Transverse colon (tissue), 4 donors: ENCODE measurements at regions not wholly inside any gene's neighbourhood (a gene's known extent, or its start where the extent isn't known, plus 50 kb on each side); places are given as distances from the start of the nearest gene placed in this dataset.
"Not testable (repeated sequence)": the region's sequence is repeated elsewhere in the genome, so short reads cannot be mapped to it uniquely, and the experiment has no call there.

Experiments used
- CTCF ChIP-seq, 5 experiments: fragments of 200-600 bp in 3 of 5; fragments of 450-650 bp in 2 of 5; sonication (generic) in 3 of 5; IDR thresholded peaks; 1 replicate in 2 of 5; 2 replicates in 3 of 5; pipeline ENCODE4 v1.5.1; 2016 to 2017; ENCODE audit warnings: antibody characterized with exemption in 5 of 5, inconsistent platforms in 3 of 5, mild to moderate bottlenecking in 2 of 5, moderate library complexity in 1 of 5
- EP300 ChIP-seq: sonication (generic); formaldehyde crosslinking; IDR thresholded peaks from one replicate; pipeline ENCODE4 v1.6.1; 2017; ENCODE audit warnings: antibody characterized with exemption, low read depth
- POLR2A ChIP-seq: fragments of 450-650 bp; IDR thresholded peaks from one replicate; pipeline ENCODE4 v1.6.1; 2016; ENCODE audit warnings: antibody characterized with exemption, mild to moderate bottlenecking, moderate library complexity
- POLR2AphosphoS5 ChIP-seq, 3 donors: sonication (generic); formaldehyde crosslinking; IDR thresholded peaks; one replicate each; pipeline ENCODE4 v1.6.1; 2016; ENCODE audit warnings: antibody characterized with exemption in 3 of 3

GRCh38 chr15:30471817-30472551 lies 57.9 kb upstream of the GOLGA8R start:
- TF ChIP-seq CTCF (IDR thresholded peaks at IDR 0.05); EP300; POLR2A; POLR2AphosphoS5 (IDR thresholded peaks at IDR 0.05): not testable (repeated sequence)
